AG10803 (cell line): ENCODE measurements at regions not wholly inside any gene's neighbourhood (a gene's known extent, or its start where the extent isn't known, plus 50 kb on each side); places are given as distances from the start of the nearest gene placed in this dataset.

Experiments
- DNase-seq: peaks from one replicate; pipeline ENCODE4 v3.0.0; 2010; ENCODE audit warnings: low read depth
- H3K4me3 ChIP-seq: 2 replicates; pipeline ENCODE4 v1.5.1; 2011; ENCODE audit warnings: mild to moderate bottlenecking, low read length, control low read depth
- CTCF ChIP-seq: conservative IDR thresholded peaks from 2 replicates; pipeline ENCODE4 v1.5.1; 2011; ENCODE audit warnings: mild to moderate bottlenecking, low read length, control low read depth, inconsistent platforms

GRCh38 chr10:35895331-35895730 lies 253.2 kb upstream of the FZD8 start:
- peak; percentile 77 for DNase-seq
- no peak for TF ChIP-seq CTCF
- no peak overlapping the region for H3K4me3 ChIP-seq

- no peak overlapping the region for H3K4me3 ChIP-seq
- no peak for DNase-seq
- no peak for TF ChIP-seq CTCF
These were observed 250.4 kb upstream of the FZD8 start for GRCh38 chr10:35892526-35892925.

GRCh38 chr10:35890676-35891495 lies 248.8 kb upstream of the FZD8 start:
- no peak for TF ChIP-seq CTCF
- no peak overlapping the region for H3K4me3 ChIP-seq

GRCh38 chr10:35889971-35890675 lies 248.0 kb upstream of the FZD8 start:
- H3K4me3 ChIP-seq: no peak overlapping the region
- DNase-seq: no peak
- no peak for TF ChIP-seq CTCF

More at GRCh38 chr10:35890676-35891495, 248.8 kb upstream of the FZD8 start:
- no peak for DNase-seq

- H3K4me3 ChIP-seq: no peak overlapping the region
- TF ChIP-seq CTCF: no peak
- no peak for DNase-seq
These were observed 247.1 kb upstream of the FZD8 start for GRCh38 chr10:35889226-35889625.

- DNase-seq: no peak
- no peak for TF ChIP-seq CTCF
- H3K4me3 ChIP-seq: no peak overlapping the region
These were observed 246.3 kb upstream of the FZD8 start for GRCh38 chr10:35888400-35888799.

GRCh38 chr10:35887685-35888084 lies 245.6 kb upstream of the FZD8 start:
- no peak for DNase-seq
- TF ChIP-seq CTCF: no peak
- no peak overlapping the region for H3K4me3 ChIP-seq
